HEK293 (cell line): ENCODE measurements at regions not wholly inside any gene's neighbourhood (a gene's known extent, or its start where the extent isn't known, plus 50 kb on each side); places are given as distances from the start of the nearest gene placed in this dataset.

Source experiments
- CTCF ChIA-PET: fragments of 350-600 bp; formaldehyde crosslinking; extraction: SDS; loops from one replicate; lab custom pipeline; 2021; ENCODE audit warnings: antibody characterized with exemption; lab: Yijun Ruan, JAX
- POLR2A ChIA-PET: fragments of 300-600 bp; formaldehyde crosslinking; extraction: SDS; loops from one replicate; lab custom pipeline; 2020; ENCODE audit warnings: antibody characterized with exemption, inconsistent platforms; lab: Yijun Ruan, JAX
- H3K27ac ChIP-seq: fragments of 200-500 bp; sonication (Bioruptor generic); 2 replicates; pipeline ENCODE4 v1.5.1; 2014; ENCODE audit warnings: low read depth, low read length, control low read depth, inconsistent platforms; ENCODE audit errors: extremely low read depth
- H3K36me3 ChIP-seq, 2 experiments: fragments of 200-500 bp in 1 of 2; sonication (Bioruptor generic) in 1 of 2; 1 replicate in 1 of 2; 2 replicates in 1 of 2; pipeline ENCODE4 v1.5.1; 2014 to 2017; ENCODE audit warnings: inconsistent platforms in 2 of 2, low read length in 2 of 2; ENCODE audit not compliant: control insufficient read depth in 2 of 2, insufficient read depth in 1 of 2
- H3K4me1 ChIP-seq: fragments of 200-500 bp; sonication (Bioruptor generic); 2 replicates; pipeline ENCODE4 v1.5.1; 2014; ENCODE audit warnings: mild to moderate bottlenecking, low read length, inconsistent platforms; ENCODE audit not compliant: control insufficient read depth, insufficient read depth
- H3K4me3 ChIP-seq: 2 replicates; pipeline ENCODE4 v1.5.1; 2011; ENCODE audit warnings: low read depth, mild to moderate bottlenecking, control low read depth, low read length, moderate library complexity
- H3K9me3 ChIP-seq: fragments of 200-500 bp; sonication (Bioruptor generic); 2 replicates; pipeline ENCODE4 v1.5.1; 2014; ENCODE audit warnings: low read depth, low read length, inconsistent platforms; ENCODE audit not compliant: control insufficient read depth, insufficient read depth
- MEIS1 ChIP-seq: sonication (generic); formaldehyde crosslinking; IDR thresholded peaks from 2 replicates; pipeline ENCODE4 v1.8.1; 2022; ENCODE audit warnings: missing genetic modification reagents, mild to moderate bottlenecking, borderline replicate concordance
- SP7 ChIP-seq: fragments of 450-650 bp; formaldehyde crosslinking; IDR thresholded peaks from 2 replicates; pipeline ENCODE4 v1.5.1; 2016; ENCODE audit warnings: missing biosample characterization, missing genetic modification characterization
- TCF7L2 ChIP-seq: IDR thresholded peaks from 2 replicates; pipeline ENCODE4 v1.6.1; 2011; ENCODE audit warnings: low read depth, mild to moderate bottlenecking, inconsistent platforms, low read length, moderate library complexity, borderline replicate concordance
- ZFP3 ChIP-seq: fragments of 450-650 bp; formaldehyde crosslinking; IDR thresholded peaks from 2 replicates; pipeline ENCODE4 v1.5.1; 2016; ENCODE audit warnings: low read depth, missing biosample characterization, missing genetic modification characterization
- ZFP37 ChIP-seq: fragments of 450-650 bp; formaldehyde crosslinking; IDR thresholded peaks from 2 replicates; pipeline ENCODE4 v1.5.1; 2016; ENCODE audit warnings: missing biosample characterization, missing genetic modification characterization
- ZNF19 ChIP-seq: fragments of 450-650 bp; formaldehyde crosslinking; IDR thresholded peaks from 2 replicates; pipeline ENCODE4; 2016; ENCODE audit warnings: missing biosample characterization, missing genetic modification characterization, low read depth
- ZNF292 ChIP-seq: fragments of 450-650 bp; formaldehyde crosslinking; IDR thresholded peaks from 2 replicates; pipeline ENCODE4 v1.5.1; 2016; ENCODE audit warnings: low read depth, missing biosample characterization, missing genetic modification characterization, borderline replicate concordance
- ZNF350 ChIP-seq: fragments of 450-650 bp; formaldehyde crosslinking; IDR thresholded peaks from 2 replicates; pipeline ENCODE4 v1.5.0; 2017; ENCODE audit warnings: missing biosample characterization, mild to moderate bottlenecking, missing genetic modification characterization
- ZNF521 ChIP-seq: fragments of 450-650 bp; formaldehyde crosslinking; IDR thresholded peaks from 2 replicates; pipeline ENCODE4 v1.5.1; 2017; ENCODE audit warnings: missing biosample characterization, mild to moderate bottlenecking, missing genetic modification characterization
- ZNF610 ChIP-seq: fragments of 450-650 bp; formaldehyde crosslinking; IDR thresholded peaks from 2 replicates; pipeline ENCODE4 v1.5.1; 2016; ENCODE audit warnings: missing biosample characterization, missing genetic modification characterization, borderline replicate concordance
- ZNF626 ChIP-seq: fragments of 450-650 bp; sonication (Bioruptor Pico); formaldehyde crosslinking; IDR thresholded peaks from 2 replicates; pipeline ENCODE4 v1.5.1; 2018; ENCODE audit warnings: missing biosample characterization, missing genetic modification characterization, inconsistent platforms
- ZNF776 ChIP-seq: fragments of 450-650 bp; formaldehyde crosslinking; IDR thresholded peaks from 2 replicates; pipeline ENCODE4 v1.5.0; 2017; ENCODE audit warnings: missing biosample characterization, missing genetic modification characterization, borderline replicate concordance
- ZNF791 ChIP-seq: fragments of 450-650 bp; formaldehyde crosslinking; IDR thresholded peaks from 2 replicates; pipeline ENCODE4 v1.5.1; 2016; ENCODE audit warnings: missing biosample characterization, missing genetic modification characterization
- TF ChIP-seq, protein P1 (sequence below): fragments of 450-650 bp; formaldehyde crosslinking; IDR thresholded peaks from 2 replicates; pipeline ENCODE4 v1.5.1; 2016; ENCODE audit warnings: missing biosample characterization, missing genetic modification characterization
- TF ChIP-seq, protein P2 (sequence below): fragments of 450-650 bp; formaldehyde crosslinking; IDR thresholded peaks from 2 replicates; pipeline ENCODE4 v1.5.1; 2016; ENCODE audit warnings: missing biosample characterization, missing genetic modification characterization
- TF ChIP-seq, protein P3 (sequence below): fragments of 450-650 bp; formaldehyde crosslinking; IDR thresholded peaks from 2 replicates; pipeline ENCODE4 v1.5.1; 2017; ENCODE audit warnings: missing biosample characterization, missing genetic modification characterization
- TF ChIP-seq, protein P4 (sequence below): fragments of 450-650 bp; formaldehyde crosslinking; optimal IDR thresholded peaks from 2 replicates; pipeline ENCODE3; 2016; ENCODE audit warnings: missing biosample characterization, mild to moderate bottlenecking, missing genetic modification characterization
- TF ChIP-seq, protein P5 (sequence below): fragments of 450-650 bp; IDR thresholded peaks from 2 replicates; pipeline ENCODE4 v1.5.1; 2018; ENCODE audit warnings: missing biosample characterization, mild to moderate bottlenecking, missing genetic modification characterization
- TF ChIP-seq, protein P6 (sequence below): fragments of 450-650 bp; formaldehyde crosslinking; IDR thresholded peaks from 2 replicates; pipeline ENCODE4 v1.5.1; 2016; ENCODE audit warnings: missing biosample characterization, missing genetic modification characterization

DNA sequence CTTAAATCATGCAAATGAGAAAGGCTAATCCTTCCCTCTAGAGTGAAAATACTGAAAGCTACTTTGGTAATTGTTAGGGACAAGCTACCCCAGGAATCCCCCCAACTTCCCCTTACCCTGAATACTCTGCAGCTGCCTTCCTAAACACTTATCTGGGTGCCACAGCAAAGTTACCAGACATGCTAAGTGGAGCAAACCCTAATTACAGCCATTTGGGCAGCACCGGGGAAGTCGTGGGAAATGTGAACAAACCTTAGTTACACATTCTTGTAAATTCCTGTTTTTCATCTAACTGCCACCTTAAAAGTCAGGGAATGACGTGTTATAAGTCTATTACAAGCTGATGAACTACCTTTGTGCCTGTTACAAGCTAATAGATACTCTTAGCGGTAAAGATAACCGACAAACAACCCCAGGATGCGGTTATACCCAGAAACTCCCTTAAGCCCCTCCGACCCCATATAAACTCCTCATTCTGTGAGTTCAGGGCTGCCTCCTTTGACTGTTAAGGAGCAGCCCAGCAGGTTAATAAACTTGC, 66.0 kb upstream of the PLAC8 start (continued):
- TF ChIP-seq, protein P1, sequence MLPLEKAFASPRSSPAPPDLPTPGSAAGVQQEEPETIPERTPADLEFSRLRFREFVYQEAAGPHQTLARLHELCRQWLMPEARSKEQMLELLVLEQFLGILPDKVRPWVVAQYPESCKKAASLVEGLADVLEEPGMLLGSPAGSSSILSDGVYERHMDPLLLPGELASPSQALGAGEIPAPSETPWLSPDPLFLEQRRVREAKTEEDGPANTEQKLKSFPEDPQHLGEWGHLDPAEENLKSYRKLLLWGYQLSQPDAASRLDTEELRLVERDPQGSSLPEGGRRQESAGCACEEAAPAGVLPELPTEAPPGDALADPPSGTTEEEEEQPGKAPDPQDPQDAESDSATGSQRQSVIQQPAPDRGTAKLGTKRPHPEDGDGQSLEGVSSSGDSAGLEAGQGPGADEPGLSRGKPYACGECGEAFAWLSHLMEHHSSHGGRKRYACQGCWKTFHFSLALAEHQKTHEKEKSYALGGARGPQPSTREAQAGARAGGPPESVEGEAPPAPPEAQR: no peak
- TF ChIP-seq ZNF19 (tag by site-specific recombination): no peak
- TF ChIP-seq, protein P2, sequence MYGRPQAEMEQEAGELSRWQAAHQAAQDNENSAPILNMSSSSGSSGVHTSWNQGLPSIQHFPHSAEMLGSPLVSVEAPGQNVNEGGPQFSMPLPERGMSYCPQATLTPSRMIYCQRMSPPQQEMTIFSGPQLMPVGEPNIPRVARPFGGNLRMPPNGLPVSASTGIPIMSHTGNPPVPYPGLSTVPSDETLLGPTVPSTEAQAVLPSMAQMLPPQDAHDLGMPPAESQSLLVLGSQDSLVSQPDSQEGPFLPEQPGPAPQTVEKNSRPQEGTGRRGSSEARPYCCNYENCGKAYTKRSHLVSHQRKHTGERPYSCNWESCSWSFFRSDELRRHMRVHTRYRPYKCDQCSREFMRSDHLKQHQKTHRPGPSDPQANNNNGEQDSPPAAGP (tag by site-specific recombination): no peak

DNA sequence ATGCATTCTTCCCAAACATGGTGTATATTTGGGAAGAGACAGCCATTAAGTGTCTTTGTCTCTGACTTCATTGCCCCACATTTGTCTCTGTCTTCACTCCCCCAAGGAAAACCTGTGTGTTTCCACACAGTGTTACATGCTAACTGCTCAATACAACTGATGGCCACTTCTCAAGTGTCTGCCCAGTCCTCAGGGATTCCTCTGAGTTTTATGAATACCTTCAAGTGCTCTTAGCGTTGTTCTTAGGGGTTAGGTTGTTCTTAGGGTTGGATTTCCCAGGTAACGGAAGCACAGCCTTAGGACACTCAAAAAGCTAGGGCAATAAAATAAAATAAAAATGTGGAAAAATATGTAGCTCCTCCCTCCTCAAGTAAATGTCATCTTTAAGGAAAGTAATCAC, 64.7 kb upstream of the PLAC8 start:
- CTCF ChIA-PET: interaction anchor here (0.6 kb wide), 1 partner anchor 688 kb away, joined by 3 read pairs; no protein-coding TSS in a partner anchor

DNA sequence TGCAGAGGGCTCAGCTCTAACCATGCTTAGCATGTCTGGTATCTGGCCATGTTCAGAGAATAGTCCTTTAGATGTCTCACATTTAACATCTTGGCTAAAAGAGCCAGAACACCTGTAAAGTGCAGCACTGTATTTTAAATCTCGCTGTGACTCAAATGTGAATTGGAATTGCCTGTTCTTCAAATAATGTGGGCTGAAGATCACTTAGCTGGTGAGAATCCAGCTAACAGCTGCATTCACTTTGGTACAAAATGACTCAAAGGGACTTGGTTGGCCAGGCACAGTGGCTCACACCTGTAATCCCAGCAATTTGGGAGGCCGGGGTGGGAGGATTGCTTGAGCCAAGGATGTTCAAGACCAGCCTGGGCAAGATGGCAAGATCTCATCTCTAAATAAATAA, 63.5 kb upstream of the PLAC8 start:
- POLR2A ChIA-PET: no interaction called here
- TF ChIP-seq ZFP3 (tag by site-specific recombination) (no peak), TCF7L2 (no peak), ZNF776 (tag by site-specific recombination) (no peak), ZNF610 (no peak), ZNF292 (tag by site-specific recombination) (no peak), ZNF626 (tag by site-specific recombination) (no peak), MEIS1 (CRISPR knock-in tag) (no peak), ZNF791 (no peak), ZNF350 (tag by site-specific recombination) (no peak), ZNF521 (tag by site-specific recombination) (no peak)
- TF ChIP-seq, protein P3, sequence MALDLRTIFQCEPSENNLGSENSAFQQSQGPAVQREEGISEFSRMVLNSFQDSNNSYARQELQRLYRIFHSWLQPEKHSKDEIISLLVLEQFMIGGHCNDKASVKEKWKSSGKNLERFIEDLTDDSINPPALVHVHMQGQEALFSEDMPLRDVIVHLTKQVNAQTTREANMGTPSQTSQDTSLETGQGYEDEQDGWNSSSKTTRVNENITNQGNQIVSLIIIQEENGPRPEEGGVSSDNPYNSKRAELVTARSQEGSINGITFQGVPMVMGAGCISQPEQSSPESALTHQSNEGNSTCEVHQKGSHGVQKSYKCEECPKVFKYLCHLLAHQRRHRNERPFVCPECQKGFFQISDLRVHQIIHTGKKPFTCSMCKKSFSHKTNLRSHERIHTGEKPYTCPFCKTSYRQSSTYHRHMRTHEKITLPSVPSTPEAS: no peak
- TF ChIP-seq, protein P4, sequence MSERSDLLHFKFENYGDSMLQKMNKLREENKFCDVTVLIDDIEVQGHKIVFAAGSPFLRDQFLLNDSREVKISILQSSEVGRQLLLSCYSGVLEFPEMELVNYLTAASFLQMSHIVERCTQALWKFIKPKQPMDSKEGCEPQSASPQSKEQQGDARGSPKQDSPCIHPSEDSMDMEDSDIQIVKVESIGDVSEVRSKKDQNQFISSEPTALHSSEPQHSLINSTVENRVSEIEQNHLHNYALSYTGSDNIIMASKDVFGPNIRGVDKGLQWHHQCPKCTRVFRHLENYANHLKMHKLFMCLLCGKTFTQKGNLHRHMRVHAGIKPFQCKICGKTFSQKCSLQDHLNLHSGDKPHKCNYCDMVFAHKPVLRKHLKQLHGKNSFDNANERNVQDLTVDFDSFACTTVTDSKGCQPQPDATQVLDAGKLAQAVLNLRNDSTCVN (tag by site-specific recombination): no peak
- TF ChIP-seq, protein P5, sequence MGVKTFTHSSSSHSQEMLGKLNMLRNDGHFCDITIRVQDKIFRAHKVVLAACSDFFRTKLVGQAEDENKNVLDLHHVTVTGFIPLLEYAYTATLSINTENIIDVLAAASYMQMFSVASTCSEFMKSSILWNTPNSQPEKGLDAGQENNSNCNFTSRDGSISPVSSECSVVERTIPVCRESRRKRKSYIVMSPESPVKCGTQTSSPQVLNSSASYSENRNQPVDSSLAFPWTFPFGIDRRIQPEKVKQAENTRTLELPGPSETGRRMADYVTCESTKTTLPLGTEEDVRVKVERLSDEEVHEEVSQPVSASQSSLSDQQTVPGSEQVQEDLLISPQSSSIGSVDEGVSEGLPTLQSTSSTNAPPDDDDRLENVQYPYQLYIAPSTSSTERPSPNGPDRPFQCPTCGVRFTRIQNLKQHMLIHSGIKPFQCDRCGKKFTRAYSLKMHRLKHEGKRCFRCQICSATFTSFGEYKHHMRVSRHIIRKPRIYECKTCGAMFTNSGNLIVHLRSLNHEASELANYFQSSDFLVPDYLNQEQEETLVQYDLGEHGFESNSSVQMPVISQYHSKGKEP (tag by site-specific recombination): no peak
- TF ChIP-seq, all 188 proteins: peak for 0
- H3K9me3 ChIP-seq: no peaks in the 10 kb centered on the region
- H3K27ac ChIP-seq: no peak overlapping the region
- no peak overlapping the region for H3K4me3 ChIP-seq
- no peaks in the 10 kb centered on the region for H3K36me3 ChIP-seq
- CTCF ChIA-PET: interaction anchor here (0.6 kb wide), 1 partner anchor 22 kb away, joined by 3 read pairs; no protein-coding TSS in a partner anchor
- H3K4me1 ChIP-seq: no peaks in the 10 kb centered on the region

More for the DNA sequence above, 64.7 kb upstream of the PLAC8 start:
- Histone ChIP-seq H3K4me1 (no peaks in the 10 kb centered on the region), H3K27ac (no peak overlapping the region), H3K36me3 (no peaks in the 10 kb centered on the region), H3K4me3 (no peak overlapping the region), H3K9me3 (no peaks in the 10 kb centered on the region)
- TF ChIP-seq, protein P6, sequence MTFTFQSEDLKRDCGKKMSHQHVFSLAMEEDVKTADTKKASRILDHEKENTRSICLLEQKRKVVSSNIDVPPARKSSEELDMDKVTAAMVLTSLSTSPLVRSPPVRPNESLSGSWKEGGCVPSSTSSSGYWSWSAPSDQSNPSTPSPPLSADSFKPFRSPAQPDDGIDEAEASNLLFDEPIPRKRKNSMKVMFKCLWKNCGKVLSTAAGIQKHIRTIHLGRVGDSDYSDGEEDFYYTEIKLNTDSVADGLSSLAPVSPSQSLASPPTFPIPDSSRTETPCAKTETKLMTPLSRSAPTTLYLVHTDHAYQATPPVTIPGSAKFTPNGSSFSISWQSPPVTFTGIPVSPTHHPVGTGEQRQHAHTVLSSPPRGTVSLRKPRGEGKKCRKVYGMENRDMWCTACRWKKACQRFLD (tag by site-specific recombination): no peak
- TF ChIP-seq SP7 (tag by site-specific recombination): no peak
- TF ChIP-seq ZFP37: no peak
- POLR2A ChIA-PET: no interaction called here
